ENCODE measurements at regions not wholly inside any gene's neighbourhood (a gene's known extent, or its start where the extent isn't known, plus 50 kb on each side); places are given as distances from the start of the nearest gene placed in this dataset.

DNA sequence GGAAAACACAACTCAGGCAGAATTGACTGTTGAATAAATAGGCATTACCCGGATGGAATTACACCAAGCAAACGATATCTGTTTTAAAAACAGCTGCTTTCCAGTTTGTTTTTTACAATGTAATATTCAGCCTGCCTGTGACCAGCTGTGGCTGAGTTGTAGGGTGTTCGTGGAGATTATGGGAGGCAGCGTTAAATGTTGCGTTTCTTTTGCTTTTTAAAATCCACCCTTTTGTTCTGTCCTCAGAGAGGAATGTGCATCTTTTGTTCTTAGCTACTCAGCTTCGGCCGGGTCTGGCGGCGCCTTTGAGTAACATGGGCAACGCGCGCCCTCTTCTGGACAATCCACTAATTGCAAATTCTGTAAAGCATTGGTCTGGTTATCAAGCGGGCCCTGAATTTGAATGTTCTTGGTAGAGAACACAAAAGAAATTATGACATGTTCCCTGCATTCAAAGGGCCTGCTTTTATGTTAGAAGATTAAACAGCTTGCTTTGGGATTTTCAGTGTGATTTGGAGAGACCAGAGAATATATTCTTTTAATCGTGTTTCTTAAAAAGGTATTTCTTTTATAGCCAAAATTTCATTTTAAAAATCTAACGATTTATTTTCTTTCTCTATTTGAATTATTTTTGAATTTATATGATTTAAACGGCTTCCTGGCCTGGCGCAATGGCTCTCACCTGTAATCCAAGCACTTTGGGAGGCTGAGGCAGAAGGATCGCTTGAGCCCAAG lies 76.3 kb upstream of the TRIM2 start:
- TF ChIP-seq POLR2A (IDR thresholded peaks at IDR 0.05): no peak
- TF ChIP-seq, protein P1, sequence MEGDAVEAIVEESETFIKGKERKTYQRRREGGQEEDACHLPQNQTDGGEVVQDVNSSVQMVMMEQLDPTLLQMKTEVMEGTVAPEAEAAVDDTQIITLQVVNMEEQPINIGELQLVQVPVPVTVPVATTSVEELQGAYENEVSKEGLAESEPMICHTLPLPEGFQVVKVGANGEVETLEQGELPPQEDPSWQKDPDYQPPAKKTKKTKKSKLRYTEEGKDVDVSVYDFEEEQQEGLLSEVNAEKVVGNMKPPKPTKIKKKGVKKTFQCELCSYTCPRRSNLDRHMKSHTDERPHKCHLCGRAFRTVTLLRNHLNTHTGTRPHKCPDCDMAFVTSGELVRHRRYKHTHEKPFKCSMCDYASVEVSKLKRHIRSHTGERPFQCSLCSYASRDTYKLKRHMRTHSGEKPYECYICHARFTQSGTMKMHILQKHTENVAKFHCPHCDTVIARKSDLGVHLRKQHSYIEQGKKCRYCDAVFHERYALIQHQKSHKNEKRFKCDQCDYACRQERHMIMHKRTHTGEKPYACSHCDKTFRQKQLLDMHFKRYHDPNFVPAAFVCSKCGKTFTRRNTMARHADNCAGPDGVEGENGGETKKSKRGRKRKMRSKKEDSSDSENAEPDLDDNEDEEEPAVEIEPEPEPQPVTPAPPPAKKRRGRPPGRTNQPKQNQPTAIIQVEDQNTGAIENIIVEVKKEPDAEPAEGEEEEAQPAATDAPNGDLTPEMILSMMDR (IDR thresholded peaks at IDR 0.05): peak; percentile 60 to 86 (median 76)

All from thyroid gland (tissue), 4 donors.